ENCODE measurements at regions not wholly inside any gene's neighbourhood (a gene's known extent, or its start where the extent isn't known, plus 50 kb on each side); places are given as distances from the start of the nearest gene placed in this dataset.

DNA sequence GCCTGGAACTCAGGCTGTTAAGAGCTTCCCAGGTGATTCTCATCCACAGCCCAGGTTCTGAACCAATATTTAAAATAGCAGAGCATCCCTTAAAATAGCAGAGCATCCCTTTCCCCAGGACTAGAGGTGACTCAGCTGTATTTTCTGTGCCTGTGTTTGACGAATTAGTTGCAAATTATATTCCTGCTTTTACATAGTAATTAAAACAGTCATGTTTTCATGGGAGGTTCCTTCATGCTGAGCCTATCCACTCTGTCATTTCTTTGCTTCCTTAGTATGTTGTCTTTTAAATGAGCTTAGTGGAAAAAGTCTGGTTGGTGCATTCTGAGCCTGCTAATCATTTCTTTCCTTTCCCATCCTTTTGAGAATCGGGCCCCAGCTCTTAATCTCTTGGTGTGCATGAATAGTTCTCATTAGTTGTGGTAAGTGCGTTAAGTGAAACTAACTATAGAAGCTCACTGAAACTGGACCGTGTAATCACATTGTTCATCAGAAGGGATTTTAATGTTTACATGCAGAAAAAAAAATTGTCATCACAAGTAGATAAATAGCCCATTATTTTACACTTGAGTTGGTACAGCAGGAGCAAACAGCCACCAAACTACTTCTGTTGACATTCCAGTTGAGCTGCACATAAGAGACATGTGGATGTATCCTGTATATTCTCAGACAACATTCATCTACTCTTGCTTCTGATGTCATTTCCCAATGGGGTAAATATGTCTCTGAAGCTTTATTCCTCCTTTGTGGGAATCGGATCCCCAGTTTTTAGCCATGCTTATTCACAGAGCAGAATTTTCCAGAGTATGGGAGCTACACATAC is 596.9 kb upstream of the WWC1 start:
- Histone ChIP-seq H3K27me3 (ENCODE audit: control insufficient read depth, insufficient read depth, low read length) (no peaks in the 10 kb centered on the region), H3K4me1 (ENCODE audit: control insufficient read depth, insufficient read depth, low read length) (no peaks in the 10 kb centered on the region), H3K4me3 (ENCODE audit: low read length) (no peak overlapping the region), H3K36me3 (ENCODE audit: control insufficient read depth, insufficient read depth, low read length) (no peaks in the 10 kb centered on the region), H3K27ac (ENCODE audit: low read length) (no peak overlapping the region), H3K9me3 (ENCODE audit: control insufficient read depth, insufficient read depth, low read length) (peaks cover 6% of the 10 kb centered on the region)
- WGBS (ENCODE audit: insufficient coverage) = 97% methylated on average over 4 of the region's 5 CpGs
- ATAC-seq (no peak), DNase-seq (no peak)
- intact Hi-C loops (cut with micrococcal nuclease) = no loop called here
- TF ChIP-seq, protein P1, sequence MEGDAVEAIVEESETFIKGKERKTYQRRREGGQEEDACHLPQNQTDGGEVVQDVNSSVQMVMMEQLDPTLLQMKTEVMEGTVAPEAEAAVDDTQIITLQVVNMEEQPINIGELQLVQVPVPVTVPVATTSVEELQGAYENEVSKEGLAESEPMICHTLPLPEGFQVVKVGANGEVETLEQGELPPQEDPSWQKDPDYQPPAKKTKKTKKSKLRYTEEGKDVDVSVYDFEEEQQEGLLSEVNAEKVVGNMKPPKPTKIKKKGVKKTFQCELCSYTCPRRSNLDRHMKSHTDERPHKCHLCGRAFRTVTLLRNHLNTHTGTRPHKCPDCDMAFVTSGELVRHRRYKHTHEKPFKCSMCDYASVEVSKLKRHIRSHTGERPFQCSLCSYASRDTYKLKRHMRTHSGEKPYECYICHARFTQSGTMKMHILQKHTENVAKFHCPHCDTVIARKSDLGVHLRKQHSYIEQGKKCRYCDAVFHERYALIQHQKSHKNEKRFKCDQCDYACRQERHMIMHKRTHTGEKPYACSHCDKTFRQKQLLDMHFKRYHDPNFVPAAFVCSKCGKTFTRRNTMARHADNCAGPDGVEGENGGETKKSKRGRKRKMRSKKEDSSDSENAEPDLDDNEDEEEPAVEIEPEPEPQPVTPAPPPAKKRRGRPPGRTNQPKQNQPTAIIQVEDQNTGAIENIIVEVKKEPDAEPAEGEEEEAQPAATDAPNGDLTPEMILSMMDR (IDR thresholded peaks at IDR 0.05) = no peak
- no peak overlapping the region for H3K27ac Mint-ChIP-seq
- no peak overlapping the region for H3K4me3 Mint-ChIP-seq
- no peaks in the 10 kb centered on the region for H3K36me3 Mint-ChIP-seq
- peaks cover 0 to 5% of the 10 kb centered on the region in 2 donors for H3K9me3 Mint-ChIP-seq
- H3K27me3 Mint-ChIP-seq (ENCODE audit: low read depth in 2 of 2) = no peaks in the 10 kb centered on the region
- no peaks in the 10 kb centered on the region for H3K4me1 Mint-ChIP-seq

DNA sequence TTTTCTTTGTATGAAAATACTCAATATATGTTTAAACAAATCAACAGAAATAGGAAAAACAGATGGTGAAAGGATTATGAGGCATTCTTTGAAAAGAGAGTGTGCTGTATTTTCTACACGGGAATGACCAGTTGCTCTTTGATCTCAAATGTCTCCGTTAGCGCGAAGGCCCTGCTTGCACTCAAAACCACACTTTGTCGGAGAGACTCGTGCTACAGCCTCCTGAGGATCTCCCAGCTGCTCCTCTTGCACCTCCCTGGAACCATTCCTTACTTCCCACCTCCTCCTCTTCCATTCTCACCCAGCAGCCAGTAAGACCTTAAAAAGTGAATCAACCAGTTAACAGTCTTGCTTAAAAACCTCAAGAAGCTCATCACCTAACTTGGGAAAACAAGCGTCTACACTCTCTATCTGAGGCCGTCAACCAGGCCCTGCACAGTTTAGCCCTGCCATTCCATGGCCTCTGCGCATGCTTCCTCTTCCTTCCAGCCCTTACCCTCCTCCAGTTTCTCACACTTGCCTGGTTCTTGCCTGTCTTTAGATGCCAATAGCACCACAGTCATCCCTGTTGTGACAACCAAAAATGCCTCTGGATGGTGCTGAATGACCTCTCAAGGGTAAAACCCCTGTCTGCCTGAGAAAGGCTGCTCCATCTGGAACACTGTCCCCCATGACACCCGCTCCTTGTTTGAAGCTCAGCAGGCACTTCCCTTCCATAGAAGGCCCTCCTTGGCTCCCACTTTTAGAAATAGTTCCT is 594.7 kb upstream of the WWC1 start:
- Histone ChIP-seq H3K36me3 (ENCODE audit: control insufficient read depth, insufficient read depth, low read length) (no peaks in the 10 kb centered on the region), H3K27me3 (ENCODE audit: control insufficient read depth, insufficient read depth, low read length) (no peaks in the 10 kb centered on the region), H3K4me3 (ENCODE audit: low read length) (no peak overlapping the region), H3K4me1 (ENCODE audit: control insufficient read depth, insufficient read depth, low read length) (no peaks in the 10 kb centered on the region), H3K27ac (ENCODE audit: low read length) (no peak overlapping the region), H3K9me3 (ENCODE audit: control insufficient read depth, insufficient read depth, low read length) (peaks cover 1% of the 10 kb centered on the region)
- no peaks in the 10 kb centered on the region for H3K36me3 Mint-ChIP-seq
- DNase-seq = no peak
- no peaks in the 10 kb centered on the region for H3K27me3 Mint-ChIP-seq (ENCODE audit: low read depth in 2 of 2)
- TF ChIP-seq, protein P1 (IDR thresholded peaks at IDR 0.05) = no peak
- WGBS (ENCODE audit: insufficient coverage) = 84% methylated on average over 10 of the region's 10 CpGs
- no peak overlapping the region for H3K4me3 Mint-ChIP-seq
- intact Hi-C loops (cut with micrococcal nuclease) = no loop called here
- no peak for ATAC-seq
- H3K27ac Mint-ChIP-seq = no peak overlapping the region
- H3K4me1 Mint-ChIP-seq = no peaks in the 10 kb centered on the region
- peaks cover 0 to 5% of the 10 kb centered on the region in 2 donors for H3K9me3 Mint-ChIP-seq

DNA sequence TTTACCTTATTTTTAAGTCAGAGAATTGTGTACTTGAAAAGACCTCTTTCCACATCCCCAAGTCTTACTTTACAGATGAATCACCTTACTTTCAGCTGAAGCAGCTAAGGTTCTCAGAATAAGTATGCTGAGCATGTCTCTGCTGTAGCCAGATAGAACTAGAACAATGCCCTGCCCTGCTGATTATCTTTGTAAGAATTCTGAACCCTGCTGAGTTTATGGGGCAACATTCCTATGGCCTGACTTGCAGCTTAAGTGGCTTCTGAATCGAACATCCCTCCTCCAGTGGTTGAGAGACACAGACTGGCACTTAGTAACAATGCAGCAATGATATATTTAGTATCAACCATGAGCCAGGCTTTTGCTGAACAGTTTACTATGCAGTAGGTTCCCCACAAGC is 592.0 kb upstream of the WWC1 start:
- Mint-ChIP-seq H3K9me3 (peaks cover 2 to 7% of the 10 kb centered on the region in 2 donors), H3K27ac (no peak overlapping the region), H3K36me3 (no peaks in the 10 kb centered on the region), H3K27me3 (ENCODE audit: low read depth in 2 of 2) (no peaks in the 10 kb centered on the region), H3K4me1 (no peaks in the 10 kb centered on the region), H3K4me3 (no peak overlapping the region)
- Histone ChIP-seq H3K27me3 (ENCODE audit: control insufficient read depth, insufficient read depth, low read length) (no peaks in the 10 kb centered on the region), H3K27ac (ENCODE audit: low read length) (no peak overlapping the region), H3K4me3 (ENCODE audit: low read length) (no peak overlapping the region), H3K4me1 (ENCODE audit: control insufficient read depth, insufficient read depth, low read length) (no peaks in the 10 kb centered on the region), H3K9me3 (ENCODE audit: control insufficient read depth, insufficient read depth, low read length) (no peaks in the 10 kb centered on the region), H3K36me3 (ENCODE audit: control insufficient read depth, insufficient read depth, low read length) (no peaks in the 10 kb centered on the region)
- 40% methylated on average over 1 of the region's 1 CpG for WGBS (ENCODE audit: insufficient coverage)
- intact Hi-C loops (cut with micrococcal nuclease) = no loop called here
- TF ChIP-seq, protein P1 (IDR thresholded peaks at IDR 0.05) = no peak
- ATAC-seq (no peak), DNase-seq (no peak)

All from natural killer cell (primary cell).